Gastroesophageal sphincter (tissue), 4 donors: ENCODE measurements at regions not wholly inside any gene's neighbourhood (a gene's known extent, or its start where the extent isn't known, plus 50 kb on each side); places are given as distances from the start of the nearest gene placed in this dataset.

Experiments
- ATAC-seq: fragments of 150-250 bp; one replicate; pipeline ENCODE4 v1.9.1; 2016; ENCODE audit warnings: mild to moderate bottlenecking, moderate library complexity
- H3K27ac ChIP-seq, 4 donors: fragments of 200-600 bp; sonication (generic) in 3 of 4; 1 replicate in 3 of 4; 2 replicates in 1 of 4; pipeline ENCODE4 v1.5.1; 2016 to 2019
- H3K27me3 ChIP-seq: fragments of 200-600 bp; sonication (generic); one replicate; pipeline ENCODE4 v1.5.1; 2019
- H3K36me3 ChIP-seq, 2 donors: fragments of 200-600 bp; sonication (generic); one replicate each; pipeline ENCODE4 v1.5.1; 2019; ENCODE audit warnings: control low read depth in 1 of 2
- H3K4me1 ChIP-seq, 3 donors: fragments of 200-600 bp; sonication (generic); 1 replicate in 2 of 3; 2 replicates in 1 of 3; pipeline ENCODE4 v1.5.1; 2016 to 2019; ENCODE audit warnings: control low read depth in 2 of 3
- H3K4me3 ChIP-seq, 2 donors: fragments of 200-600 bp; sonication (generic); one replicate each; pipeline ENCODE4 v1.5.1; 2019; ENCODE audit warnings: mild to moderate bottlenecking in 1 of 2, moderate library complexity in 1 of 2
- H3K9me3 ChIP-seq, 3 donors: fragments of 200-600 bp; sonication (generic); one replicate each; pipeline ENCODE4 v1.5.1; 2017 to 2019; ENCODE audit warnings: control low read depth in 2 of 3
- EP300 ChIP-seq: sonication (generic); formaldehyde crosslinking; IDR thresholded peaks from one replicate; pipeline ENCODE4 v1.6.1; 2017; ENCODE audit warnings: antibody characterized with exemption, mild to moderate bottlenecking
- POLR2A ChIP-seq, 2 donors: fragments of 450-650 bp; IDR thresholded peaks; one replicate each; pipeline ENCODE4 v1.6.1; 2017; ENCODE audit warnings: antibody characterized with exemption in 2 of 2, mild to moderate bottlenecking in 2 of 2, moderate library complexity in 1 of 2
- POLR2AphosphoS5 ChIP-seq: sonication (generic); formaldehyde crosslinking; IDR thresholded peaks from one replicate; pipeline ENCODE4 v1.6.1; 2017; ENCODE audit warnings: antibody characterized with exemption
- WGBS, 2 donors: methylation state at CpG; one replicate each; pipeline ENCODE4 v1.1.5; 2018; ENCODE audit warnings: low coverage in 1 of 2; 5-methylcytosine and 5-hydroxymethylcytosine counted together
- TF ChIP-seq, protein P1 (sequence below), 4 experiments: fragments of 200-600 bp in 2 of 4; fragments of 450-650 bp in 2 of 4; sonication (generic) in 1 of 4; IDR thresholded peaks; one replicate each; pipeline ENCODE4 v1.5.1; 2017 to 2019; ENCODE audit warnings: antibody characterized with exemption in 4 of 4, mild to moderate bottlenecking in 2 of 4, moderate library complexity in 2 of 4

DNA sequence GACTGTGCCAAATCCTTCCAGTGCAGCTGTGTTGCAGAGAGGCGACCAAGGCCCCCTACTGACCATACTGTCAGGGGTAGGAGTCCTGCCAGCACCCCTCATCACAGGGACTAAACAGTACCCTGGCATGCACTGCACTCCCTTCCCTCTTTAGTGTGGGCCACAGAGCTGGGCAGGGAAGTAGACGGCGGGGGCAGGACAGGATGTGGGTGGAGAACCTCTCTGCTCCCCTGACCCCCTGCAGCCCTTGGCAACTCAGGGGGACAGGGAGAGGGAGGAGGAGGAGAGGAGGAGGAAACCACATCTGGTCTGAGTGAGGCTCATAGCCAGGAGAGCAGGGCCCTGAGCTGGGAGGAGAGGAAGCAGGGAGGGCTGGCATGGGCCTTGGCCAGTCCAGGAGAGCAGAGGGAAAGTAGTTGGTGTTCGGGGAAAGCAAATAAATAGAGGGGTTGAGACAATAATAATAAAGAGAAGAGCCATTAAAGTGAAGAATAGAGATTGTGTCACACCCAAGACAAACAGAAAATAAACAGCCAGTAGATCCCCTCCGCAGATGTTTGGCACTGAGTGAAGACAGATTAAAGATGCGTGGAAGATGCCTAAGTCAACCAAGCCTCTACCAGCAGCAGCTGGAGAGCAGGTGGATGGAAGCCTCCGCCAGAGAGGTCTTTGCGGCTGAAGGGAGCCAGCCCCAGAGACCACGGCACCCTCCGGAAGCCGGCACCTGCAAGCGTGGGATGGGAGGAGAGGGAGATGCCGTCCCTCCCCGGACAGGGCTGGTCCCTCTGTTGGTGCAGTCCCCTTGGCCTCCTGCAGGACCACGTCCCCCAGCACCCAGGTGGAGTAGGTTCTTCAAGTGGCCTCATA is 61.5 kb downstream of the RPUSD4 start:
- ATAC-seq = no peak
- Histone ChIP-seq H3K9me3 (peaks cover 0 to 6% (median 0%) of the 10 kb centered on the region in 3 donors), H3K4me1 (peaks cover 0 to 21% (median 4%) of the 10 kb centered on the region in 3 donors), H3K4me3 (no peak overlapping the region), H3K27me3 (no peaks in the 10 kb centered on the region), H3K36me3 (no peaks in the 10 kb centered on the region), H3K27ac (no peak overlapping the region)
- no peak for TF ChIP-seq POLR2AphosphoS5
- 76 to 80% methylated on average over 1 to 7 of the region's 15 CpGs for WGBS, 2 donors

GRCh38 chr11:126148317-126148716 is 63.1 kb downstream of the RPUSD4 start:
- H3K27ac ChIP-seq = no peak overlapping the region
- TF ChIP-seq, protein P1, sequence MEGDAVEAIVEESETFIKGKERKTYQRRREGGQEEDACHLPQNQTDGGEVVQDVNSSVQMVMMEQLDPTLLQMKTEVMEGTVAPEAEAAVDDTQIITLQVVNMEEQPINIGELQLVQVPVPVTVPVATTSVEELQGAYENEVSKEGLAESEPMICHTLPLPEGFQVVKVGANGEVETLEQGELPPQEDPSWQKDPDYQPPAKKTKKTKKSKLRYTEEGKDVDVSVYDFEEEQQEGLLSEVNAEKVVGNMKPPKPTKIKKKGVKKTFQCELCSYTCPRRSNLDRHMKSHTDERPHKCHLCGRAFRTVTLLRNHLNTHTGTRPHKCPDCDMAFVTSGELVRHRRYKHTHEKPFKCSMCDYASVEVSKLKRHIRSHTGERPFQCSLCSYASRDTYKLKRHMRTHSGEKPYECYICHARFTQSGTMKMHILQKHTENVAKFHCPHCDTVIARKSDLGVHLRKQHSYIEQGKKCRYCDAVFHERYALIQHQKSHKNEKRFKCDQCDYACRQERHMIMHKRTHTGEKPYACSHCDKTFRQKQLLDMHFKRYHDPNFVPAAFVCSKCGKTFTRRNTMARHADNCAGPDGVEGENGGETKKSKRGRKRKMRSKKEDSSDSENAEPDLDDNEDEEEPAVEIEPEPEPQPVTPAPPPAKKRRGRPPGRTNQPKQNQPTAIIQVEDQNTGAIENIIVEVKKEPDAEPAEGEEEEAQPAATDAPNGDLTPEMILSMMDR (IDR thresholded peaks at IDR 0.05) = no peak
- TF ChIP-seq POLR2A (IDR thresholded peaks at IDR 0.05) = no peak
- TF ChIP-seq EP300 = no peak
- no peak for TF ChIP-seq POLR2AphosphoS5

DNA sequence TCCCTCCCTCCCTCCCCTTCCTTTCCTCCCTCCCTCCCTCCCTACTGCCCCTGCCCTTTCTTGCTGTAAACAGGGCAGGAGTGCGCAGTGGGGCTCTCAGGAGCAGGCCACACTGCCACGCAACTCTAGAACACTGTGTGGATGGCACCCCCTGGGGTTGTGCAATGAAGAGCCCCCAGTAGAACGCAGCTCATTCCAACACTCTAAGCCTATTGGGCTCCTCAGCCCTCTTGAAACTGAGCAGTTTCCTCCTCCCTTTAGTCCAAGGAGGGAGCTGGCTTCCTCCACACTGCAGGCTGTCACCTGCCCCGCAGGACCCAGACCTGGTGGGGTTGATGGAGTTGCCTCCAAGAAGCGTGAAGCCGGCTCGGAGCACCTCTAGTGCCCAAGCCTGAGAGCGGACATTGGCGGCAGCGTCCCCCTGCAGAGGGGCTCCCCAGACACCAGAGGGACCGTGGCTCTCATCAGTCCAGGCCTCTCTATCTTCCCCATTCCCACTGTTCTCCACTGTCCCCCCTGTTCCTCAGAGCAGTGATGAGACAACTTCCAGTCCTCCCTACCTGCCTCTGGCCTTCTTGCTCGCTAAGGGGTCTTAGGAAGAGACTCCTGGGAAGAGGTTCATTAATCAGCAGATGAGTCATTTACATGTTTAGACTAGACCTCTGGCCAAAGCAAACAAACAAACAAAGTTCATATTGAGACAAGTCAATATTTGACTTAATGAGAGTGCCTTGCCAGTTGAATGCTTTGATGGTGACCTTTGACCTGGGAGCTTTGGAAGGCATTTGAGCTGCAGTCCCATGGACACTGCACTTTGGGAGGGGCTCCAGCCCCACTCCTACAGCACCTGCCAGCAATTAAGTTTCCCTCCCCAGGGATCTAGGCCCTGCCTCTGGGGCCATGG is 64.0 kb downstream of the RPUSD4 start:
- TF ChIP-seq, protein P1 (IDR thresholded peaks at IDR 0.05) = no peak
- TF ChIP-seq POLR2A (IDR thresholded peaks at IDR 0.05) (no peak), POLR2AphosphoS5 (no peak), EP300 (no peak)
- Histone ChIP-seq H3K4me1 (peaks cover 0 to 17% (median 4%) of the 10 kb centered on the region in 3 donors), H3K9me3 (peaks cover 0 to 6% (median 0%) of the 10 kb centered on the region in 3 donors), H3K4me3 (no peak overlapping the region), H3K27ac (no peak overlapping the region), H3K36me3 (no peaks in the 10 kb centered on the region), H3K27me3 (no peaks in the 10 kb centered on the region)
- ATAC-seq = no peak
- 70 to 100% methylated on average over 2 to 3 of the region's 12 CpGs for WGBS, 2 donors

More at GRCh38 chr11:126148317-126148716, 63.1 kb downstream of the RPUSD4 start:
- H3K4me3 ChIP-seq = no peak overlapping the region
- ATAC-seq = no peak
- no peaks in the 10 kb centered on the region for H3K27me3 ChIP-seq
- WGBS, 2 donors = 100% methylated on average over 1 of the region's 2 CpGs; no CpG with 5 or more reads in 1 of the 2 donors
- no peaks in the 10 kb centered on the region for H3K36me3 ChIP-seq
- H3K9me3 ChIP-seq = peaks cover 0 to 6% (median 0%) of the 10 kb centered on the region in 3 donors
- peaks cover 0 to 17% (median 4%) of the 10 kb centered on the region in 3 donors for H3K4me1 ChIP-seq

DNA sequence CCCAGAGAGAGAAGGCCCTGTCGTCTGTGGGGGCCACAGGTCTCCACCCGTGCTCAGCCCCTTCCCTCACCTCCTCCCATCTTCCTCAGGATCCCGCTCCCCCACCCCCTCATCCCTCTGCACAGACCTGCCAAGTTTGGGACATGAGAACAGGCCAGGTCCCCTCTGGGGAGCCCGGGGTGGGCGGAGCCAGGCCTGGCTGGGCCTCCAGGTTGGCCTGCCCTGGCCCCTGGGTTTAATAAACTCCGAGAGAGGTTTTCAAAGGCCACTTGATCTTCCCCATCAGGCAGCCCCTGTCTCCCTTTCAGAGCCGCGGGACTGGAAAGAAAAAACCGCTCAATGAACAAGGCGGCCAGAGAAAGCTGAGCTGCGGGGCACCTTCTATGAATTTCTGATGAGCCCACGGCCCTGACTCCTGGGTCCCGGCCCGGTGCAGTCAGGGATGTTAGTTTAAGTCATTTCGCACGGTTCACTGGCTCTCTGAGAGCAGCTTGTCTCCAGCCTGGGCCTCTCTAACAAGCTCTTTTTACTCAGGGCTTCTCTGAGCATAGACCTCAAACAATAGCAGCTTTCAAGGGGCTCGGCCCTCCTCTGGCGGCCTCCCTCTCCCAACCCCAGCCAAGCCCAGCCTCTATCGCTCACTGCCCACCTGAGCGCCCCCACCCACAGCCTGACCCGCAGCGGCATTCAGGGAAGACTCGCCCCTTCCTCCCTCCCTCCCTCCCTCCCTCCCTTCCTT is 64.8 kb downstream of the RPUSD4 start:
- H3K27ac ChIP-seq = peak overlapping the region in 2 of 4 donors; percentile 41 to 47
- WGBS, 2 donors = 23 to 56% methylated on average over 4 to 7 of the region's 23 CpGs
- no peaks in the 10 kb centered on the region for H3K36me3 ChIP-seq
- TF ChIP-seq POLR2AphosphoS5 (no peak), EP300 (no peak), POLR2A (IDR thresholded peaks at IDR 0.05) (no peak)
- TF ChIP-seq, protein P1 (IDR thresholded peaks at IDR 0.05) = no peak
- H3K27me3 ChIP-seq = no peaks in the 10 kb centered on the region
- H3K4me3 ChIP-seq = no peak overlapping the region
- H3K4me1 ChIP-seq = peaks cover 0 to 21% (median 4%) of the 10 kb centered on the region in 3 donors
- peaks cover 0 to under 1% (median 0%) of the 10 kb centered on the region in 3 donors for H3K9me3 ChIP-seq
- no peak for ATAC-seq
